HG03025 (cell line): ENCODE measurements at regions not wholly inside any gene's neighbourhood (a gene's known extent, or its start where the extent isn't known, plus 50 kb on each side); places are given as distances from the start of the nearest gene placed in this dataset.
"Not testable (repeated sequence)": the region's sequence is repeated elsewhere in the genome, so short reads cannot be mapped to it uniquely, and the experiment has no call there.

ENCODE experiments used
- ATAC-seq: cut with Tn5 transposase; IDR thresholded peaks from one replicate; pipeline ENCODE4 v1.9.1; 2021; ENCODE audit warnings: mild to moderate bottlenecking, moderate library complexity; ENCODE audit not compliant: unreplicated experiment, low FRiP score

GRCh38 chr13:107782646-107783045, 432.7 kb downstream of the LIG4 start:
- not testable (repeated sequence) for ATAC-seq

- no peak for ATAC-seq
These were observed 437.2 kb downstream of the LIG4 start for GRCh38 chr13:107778094-107778493.

- no peak for ATAC-seq
These were observed 444.8 kb downstream of the LIG4 start for GRCh38 chr13:107770541-107770940.

DNA sequence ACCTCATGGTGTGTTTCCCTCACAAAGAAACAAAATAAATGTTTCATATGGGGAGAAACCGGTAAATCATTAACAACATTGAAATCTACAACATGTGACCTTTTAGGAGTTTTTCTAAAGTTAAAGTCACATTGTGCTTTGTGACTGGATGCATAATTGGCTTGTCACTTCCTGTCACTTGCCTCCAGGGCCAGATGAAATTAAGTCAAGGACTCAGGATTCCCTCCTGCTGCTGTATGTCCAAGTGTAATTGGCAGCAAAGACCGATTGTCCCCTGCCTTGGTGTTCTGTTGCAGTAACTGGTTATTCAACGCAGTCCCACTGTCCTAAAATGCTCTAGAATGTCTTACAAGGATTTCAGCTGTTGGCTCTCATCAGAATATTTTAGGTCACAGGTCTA, 448.2 kb downstream of the LIG4 start:
- no peak for ATAC-seq

DNA sequence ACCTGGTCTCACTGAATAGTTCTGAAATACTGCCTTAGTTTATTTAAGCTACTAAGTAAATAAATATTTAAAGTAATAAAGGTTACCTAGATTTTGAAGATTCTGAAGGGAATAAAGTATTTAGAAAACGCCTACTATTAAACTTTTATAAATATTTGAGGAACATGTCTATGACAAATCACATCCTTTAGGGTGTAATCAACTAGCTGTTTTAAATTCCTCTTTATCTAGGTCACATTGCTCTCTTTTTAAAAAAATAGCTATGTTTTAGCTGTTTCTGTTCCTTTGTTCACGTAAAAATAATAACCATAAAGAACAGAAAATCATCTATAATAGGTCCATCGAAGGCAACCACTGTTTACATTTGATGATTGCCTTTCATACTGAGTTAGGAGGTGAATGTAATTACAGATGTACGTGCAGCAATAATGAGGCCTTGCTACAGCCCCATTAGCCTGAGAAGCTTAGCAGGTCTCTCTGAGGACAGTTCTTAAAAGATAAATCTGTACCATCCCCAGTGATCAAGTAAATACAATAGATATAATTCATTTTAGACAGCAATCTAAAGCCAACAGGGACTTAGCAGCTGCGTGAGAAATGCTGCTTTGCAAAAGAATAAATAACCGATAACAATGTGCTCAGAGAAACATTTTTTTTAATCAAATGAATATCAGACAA, 449.5 kb downstream of the LIG4 start:
- ATAC-seq: no peak

DNA sequence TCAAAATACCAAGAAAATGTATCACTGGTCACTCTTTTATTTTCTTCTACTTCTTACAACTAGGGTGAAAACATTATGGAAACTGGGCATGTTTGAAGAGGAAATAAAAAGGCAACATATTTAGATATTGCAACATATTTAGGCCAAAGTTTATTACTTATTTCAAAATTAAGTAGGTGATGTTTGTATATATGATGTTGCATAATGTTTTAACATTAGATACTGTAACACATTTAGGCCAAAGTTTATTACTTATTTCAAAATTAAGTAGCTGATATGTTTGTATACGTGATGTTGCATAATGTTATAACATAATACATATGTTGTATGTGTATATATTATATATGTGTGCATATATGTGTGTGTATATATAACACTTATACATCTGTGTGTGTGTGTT, 451.3 kb downstream of the LIG4 start:
- no peak for ATAC-seq

- no peak for ATAC-seq
These were observed 461.6 kb downstream of the LIG4 start for GRCh38 chr13:107753748-107754147.

DNA sequence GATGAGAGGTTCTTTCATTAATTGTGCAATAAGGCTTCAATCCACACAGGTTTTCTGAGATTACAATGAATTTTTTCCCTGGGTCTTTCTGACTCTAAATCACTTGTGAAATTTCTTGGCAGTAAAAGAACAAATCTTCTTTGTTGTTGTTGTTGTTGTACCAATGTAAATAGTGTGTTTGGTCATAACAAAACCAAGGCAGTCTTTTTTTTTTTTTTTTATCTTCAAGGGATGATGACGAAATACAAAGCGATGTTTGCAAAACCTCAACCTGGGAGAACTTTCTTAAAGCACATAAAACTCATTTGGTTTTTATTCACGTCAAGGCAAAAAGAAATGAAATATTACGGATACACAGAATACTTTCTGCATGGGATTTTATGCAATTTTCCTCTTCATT, 462.0 kb downstream of the LIG4 start:
- no peak for ATAC-seq

DNA sequence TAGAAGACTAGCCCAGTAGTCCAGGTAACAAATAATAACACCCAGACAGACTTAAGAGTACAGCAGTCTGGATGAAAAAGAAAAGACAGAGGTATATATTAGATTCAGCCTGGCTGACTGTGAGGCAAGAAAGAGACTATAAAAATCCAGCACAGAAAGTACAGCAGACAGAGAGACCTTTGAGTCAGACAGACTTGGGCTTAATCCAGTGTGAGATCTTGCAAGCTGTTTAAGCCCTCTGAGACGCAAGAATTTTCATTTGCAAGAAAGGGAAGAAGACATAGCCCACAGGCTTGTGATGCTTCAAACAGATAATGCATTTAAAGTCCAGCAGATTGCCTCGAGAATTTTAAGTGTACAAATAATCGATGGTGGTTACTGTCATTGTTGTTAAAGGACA, 471.4 kb downstream of the LIG4 start:
- no peak for ATAC-seq

DNA sequence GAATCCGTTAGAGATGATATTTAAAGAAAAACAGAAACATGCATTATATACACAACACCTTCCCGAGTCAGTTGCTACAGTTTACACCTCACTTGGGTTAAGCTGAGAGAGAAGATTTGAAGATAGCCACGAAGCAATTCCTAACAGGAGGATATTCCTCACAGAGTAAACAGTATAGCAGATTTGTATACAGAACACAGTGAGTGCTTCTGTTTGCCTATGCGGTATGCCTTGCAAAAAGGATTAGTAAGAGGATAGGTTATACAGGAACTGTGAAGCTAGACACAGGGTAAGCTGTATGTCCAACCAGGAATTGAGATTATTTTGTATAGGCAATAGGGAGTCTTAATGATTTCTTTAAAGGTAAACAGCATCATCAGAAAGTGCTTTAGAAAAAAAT, 471.8 kb downstream of the LIG4 start:
- no peak for ATAC-seq

DNA sequence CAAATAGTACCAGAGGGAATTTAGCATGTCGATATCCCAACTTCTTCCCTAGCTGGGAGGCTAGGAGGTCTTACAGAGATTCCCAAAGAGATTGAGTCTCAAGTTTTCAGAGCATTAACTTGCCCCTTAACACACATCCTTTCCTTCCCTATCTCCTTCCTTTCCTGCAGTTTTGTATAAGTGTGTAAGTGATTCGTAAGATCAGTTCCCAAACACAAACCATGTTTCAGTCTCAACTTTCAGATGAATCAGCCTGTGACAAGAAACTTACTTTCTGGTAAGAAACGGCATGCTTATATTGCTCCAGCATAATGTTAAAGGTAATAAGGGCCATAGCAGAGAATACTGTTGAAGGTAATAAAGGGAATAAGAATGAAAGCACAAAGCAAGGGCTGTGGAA, 472.2 kb downstream of the LIG4 start:
- no peak for ATAC-seq

- no peak for ATAC-seq
These were observed 472.8 kb downstream of the LIG4 start for GRCh38 chr13:107742544-107742943.

DNA sequence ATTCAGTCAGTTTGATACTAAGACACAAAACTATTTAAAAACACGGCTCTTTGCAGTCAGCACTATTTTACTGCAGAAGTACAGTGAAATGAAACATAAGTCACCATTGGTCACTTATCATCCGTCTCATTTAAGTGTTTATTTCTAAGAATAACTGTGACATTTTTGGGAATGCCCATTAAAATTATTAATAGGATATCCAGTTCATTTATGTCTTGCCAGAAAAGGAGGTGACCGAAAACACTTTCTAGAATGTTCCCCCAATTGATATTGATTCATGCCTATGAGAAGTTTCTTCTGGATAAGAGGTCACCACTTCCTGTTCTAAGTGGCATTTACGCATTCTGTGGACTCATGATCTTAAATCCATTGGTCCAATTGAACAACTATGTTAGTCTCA, 477.3 kb downstream of the LIG4 start:
- ATAC-seq: no peak

DNA sequence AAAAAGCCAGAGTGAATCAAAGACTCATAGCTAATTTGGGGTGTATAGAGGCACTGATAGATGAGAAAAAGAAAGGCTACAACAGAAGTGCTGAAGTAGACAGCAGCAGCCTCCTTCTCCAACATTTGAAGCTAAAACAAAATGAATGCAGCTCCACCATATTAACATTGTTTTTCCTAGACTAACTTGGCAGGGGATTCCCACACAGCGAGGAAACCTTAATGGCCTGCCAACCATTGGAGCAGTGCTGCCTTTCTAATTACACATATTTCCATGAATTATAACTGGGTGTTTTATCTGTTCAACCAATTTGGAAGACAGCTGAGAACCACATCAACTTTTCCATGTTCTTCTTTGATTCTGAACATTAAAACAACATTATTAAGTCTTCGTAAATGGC, 478.6 kb downstream of the LIG4 start:
- no peak for ATAC-seq

DNA sequence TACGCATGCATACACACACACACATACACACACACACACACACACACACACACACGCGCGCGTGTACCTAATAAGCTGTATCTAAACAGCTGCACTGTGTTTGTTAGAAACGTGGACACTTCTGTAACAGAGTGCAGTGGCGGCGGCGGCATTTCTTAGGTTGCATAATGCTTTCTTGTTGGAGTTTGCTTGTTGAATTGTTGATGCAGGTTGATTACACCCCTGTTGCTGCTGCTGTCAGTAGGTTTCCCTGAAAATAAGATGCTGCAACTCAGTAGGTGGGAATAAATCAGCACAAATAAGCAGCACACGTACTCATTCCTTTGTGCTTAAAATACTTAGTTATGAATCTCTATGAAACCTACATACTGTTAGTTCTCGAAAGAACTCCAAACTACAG, 479.2 kb downstream of the LIG4 start:
- ATAC-seq: no peak

- no peak for ATAC-seq
These were observed 480.3 kb downstream of the LIG4 start for GRCh38 chr13:107734891-107735625.

GRCh38 chr13:107733276-107733675, 482.1 kb downstream of the LIG4 start:
- ATAC-seq: no peak

DNA sequence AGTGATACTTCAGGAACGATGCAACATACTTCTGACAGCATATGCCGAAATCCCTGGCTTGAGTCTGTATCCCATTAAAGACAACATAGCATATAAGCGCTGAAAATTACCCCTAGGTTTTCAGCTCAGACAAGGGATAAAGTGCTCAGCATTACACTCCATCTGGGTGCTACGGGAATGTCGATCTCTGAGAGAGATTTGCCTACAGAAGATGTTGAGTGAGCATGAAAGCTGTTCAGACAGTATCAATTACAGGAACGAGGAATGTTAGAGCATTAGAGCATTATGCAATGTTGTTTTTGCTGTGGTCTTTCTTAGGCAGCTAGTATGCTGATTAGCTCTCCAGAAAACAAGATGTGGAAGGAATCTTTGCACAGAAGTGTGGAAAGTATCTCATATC, 484.5 kb downstream of the LIG4 start:
- ATAC-seq: no peak

GRCh38 chr13:107721125-107721869, 494.0 kb downstream of the LIG4 start:
- no peak for ATAC-seq

DNA sequence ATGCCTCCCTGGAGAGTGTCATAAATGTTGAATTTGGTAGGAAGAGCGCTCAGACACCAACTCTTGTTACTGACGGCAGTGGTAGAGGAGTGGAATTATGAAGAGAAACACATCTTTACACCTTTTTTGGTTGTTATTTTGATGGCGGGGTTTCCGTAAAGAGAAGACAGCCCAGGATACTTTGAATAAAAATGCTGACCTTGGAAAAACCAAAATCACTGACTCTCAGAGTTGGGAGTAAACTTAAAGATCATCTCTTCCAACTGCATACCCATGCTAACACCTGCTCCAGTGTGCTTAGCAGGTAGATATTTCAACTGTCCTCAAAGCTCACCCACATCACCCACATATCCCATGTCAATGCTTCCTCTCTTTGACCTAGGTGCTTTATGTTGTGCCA, 498.6 kb downstream of the LIG4 start:
- ATAC-seq: no peak

GRCh38 chr13:107716241-107716640, 499.1 kb downstream of the LIG4 start:
- no peak for ATAC-seq

GRCh38 chr13:107715496-107715895, 499.8 kb downstream of the LIG4 start:
- no peak for ATAC-seq
